ENCODE measurements at regions not wholly inside any gene's neighbourhood (a gene's known extent, or its start where the extent isn't known, plus 50 kb on each side); places are given as distances from the start of the nearest gene placed in this dataset.

GRCh38 chr5:45772402-45772801 lies 76.2 kb upstream of the HCN1 start:
- Histone ChIP-seq H3K9me1 (ENCODE audit: control insufficient read depth, insufficient read depth, low read length) (no peaks in the 10 kb centered on the region), H3K9me3 (replicated peaks; ENCODE audit: control insufficient read depth, insufficient read depth, low read depth, low read length) (no peaks in the 10 kb centered on the region), H2AFZ (ENCODE audit: low read depth, low read length) (no peak overlapping the region), H3K4me2 (ENCODE audit: insufficient read depth, low read length) (no peak overlapping the region), H3K79me2 (ENCODE audit: control insufficient read depth, insufficient read depth, low read length) (no peaks in the 10 kb centered on the region), H3K36me3 (ENCODE audit: control insufficient read depth, insufficient read depth, low read length) (no peaks in the 10 kb centered on the region), H3K9ac (ENCODE audit: insufficient read depth in 1 of 2, low read depth in 2 of 2, low read length in 2 of 2) (no peak overlapping the region), H3K27me3 (ENCODE audit: control insufficient read depth in 2 of 2, insufficient read depth in 2 of 2, low read length in 2 of 2) (no peaks in the 10 kb centered on the region), H3K4me3 (no peak overlapping the region), H4K20me1 (replicated peaks; ENCODE audit: control insufficient read depth, insufficient read depth, low read length) (no peaks in the 10 kb centered on the region), H3K27ac (ENCODE audit: extremely low read depth, low read depth, low read length) (no peak overlapping the region), H3K4me1 (replicated peaks in 1 of 2; ENCODE audit: control insufficient read depth in 2 of 2, insufficient read depth in 2 of 2, low read length in 2 of 2) (no peaks in the 10 kb centered on the region)
- BruUV-seq (replicated peaks): no TSS peak
- ATAC-seq: no peak
- intact Hi-C loops (cut with micrococcal nuclease) (no loop called here), in situ Hi-C loops (cut with MboI) (no loop called here)
- TF ChIP-seq XRCC4 (IDR thresholded peaks at IDR 0.05; ENCODE audit: extremely low read depth, insufficient read depth, insufficient read length): no peak
- no peak for TF ChIP-seq E2F1 (CRISPR knock-in tag; IDR thresholded peaks at IDR 0.05)
- TF ChIP-seq, protein P1, sequence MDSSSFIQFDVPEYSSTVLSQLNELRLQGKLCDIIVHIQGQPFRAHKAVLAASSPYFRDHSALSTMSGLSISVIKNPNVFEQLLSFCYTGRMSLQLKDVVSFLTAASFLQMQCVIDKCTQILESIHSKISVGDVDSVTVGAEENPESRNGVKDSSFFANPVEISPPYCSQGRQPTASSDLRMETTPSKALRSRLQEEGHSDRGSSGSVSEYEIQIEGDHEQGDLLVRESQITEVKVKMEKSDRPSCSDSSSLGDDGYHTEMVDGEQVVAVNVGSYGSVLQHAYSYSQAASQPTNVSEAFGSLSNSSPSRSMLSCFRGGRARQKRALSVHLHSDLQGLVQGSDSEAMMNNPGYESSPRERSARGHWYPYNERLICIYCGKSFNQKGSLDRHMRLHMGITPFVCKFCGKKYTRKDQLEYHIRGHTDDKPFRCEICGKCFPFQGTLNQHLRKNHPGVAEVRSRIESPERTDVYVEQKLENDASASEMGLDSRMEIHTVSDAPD (CRISPR knock-in tag; IDR thresholded peaks at IDR 0.05): no peak
- no peak for TF ChIP-seq PTRF (tag; IDR thresholded peaks at IDR 0.05)
- TF ChIP-seq TCFL5 (CRISPR knock-in tag; conservative IDR thresholded peaks at IDR 0.05): no peak
- no peak for TF ChIP-seq PHF8 (IDR thresholded peaks at IDR 0.05; ENCODE audit: borderline replicate concordance, low read length)
- ChIA-PET CTCF (ENCODE audit: low intra/inter-chr PET ratio) (no interaction called here), POLR2A (interaction anchor here (0.6 kb wide), 1 partner anchor 21 kb away, joined by 3 read pairs; no protein-coding TSS in a partner anchor)
- no peak for DNase-seq (ENCODE audit: extremely low read depth in 1 of 4, low spot score in 3 of 4)
- FAIRE-seq: no peak
- WGBS (ENCODE audit: insufficient coverage, low coverage, missing lambda C conversion rate): 2% methylated on average over 3 of the region's 3 CpGs
